ENCODE measurements at regions not wholly inside any gene's neighbourhood (a gene's known extent, or its start where the extent isn't known, plus 50 kb on each side); places are given as distances from the start of the nearest gene placed in this dataset.

DNA sequence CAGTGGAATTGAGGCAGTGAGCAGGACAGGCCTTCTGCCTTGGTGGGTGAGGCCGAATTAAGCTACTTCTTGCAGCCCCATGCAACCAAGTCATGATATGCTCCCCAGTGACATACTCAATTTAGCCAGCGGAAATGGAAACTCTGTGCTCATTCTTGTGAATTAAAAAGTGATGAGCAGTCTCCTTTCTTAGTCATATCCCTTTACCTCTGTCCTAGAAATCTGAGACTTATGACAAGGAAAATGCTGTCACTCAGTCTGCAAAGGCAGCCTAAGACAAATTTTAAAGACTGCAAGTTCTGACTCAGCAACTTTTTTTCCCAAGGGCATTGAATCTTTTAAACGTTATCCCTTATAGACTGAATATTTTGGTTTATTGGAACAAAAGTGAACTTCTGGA is 218.2 kb downstream of the SH3BP4 start:
- DNase-seq: peak; percentile 82

DNA sequence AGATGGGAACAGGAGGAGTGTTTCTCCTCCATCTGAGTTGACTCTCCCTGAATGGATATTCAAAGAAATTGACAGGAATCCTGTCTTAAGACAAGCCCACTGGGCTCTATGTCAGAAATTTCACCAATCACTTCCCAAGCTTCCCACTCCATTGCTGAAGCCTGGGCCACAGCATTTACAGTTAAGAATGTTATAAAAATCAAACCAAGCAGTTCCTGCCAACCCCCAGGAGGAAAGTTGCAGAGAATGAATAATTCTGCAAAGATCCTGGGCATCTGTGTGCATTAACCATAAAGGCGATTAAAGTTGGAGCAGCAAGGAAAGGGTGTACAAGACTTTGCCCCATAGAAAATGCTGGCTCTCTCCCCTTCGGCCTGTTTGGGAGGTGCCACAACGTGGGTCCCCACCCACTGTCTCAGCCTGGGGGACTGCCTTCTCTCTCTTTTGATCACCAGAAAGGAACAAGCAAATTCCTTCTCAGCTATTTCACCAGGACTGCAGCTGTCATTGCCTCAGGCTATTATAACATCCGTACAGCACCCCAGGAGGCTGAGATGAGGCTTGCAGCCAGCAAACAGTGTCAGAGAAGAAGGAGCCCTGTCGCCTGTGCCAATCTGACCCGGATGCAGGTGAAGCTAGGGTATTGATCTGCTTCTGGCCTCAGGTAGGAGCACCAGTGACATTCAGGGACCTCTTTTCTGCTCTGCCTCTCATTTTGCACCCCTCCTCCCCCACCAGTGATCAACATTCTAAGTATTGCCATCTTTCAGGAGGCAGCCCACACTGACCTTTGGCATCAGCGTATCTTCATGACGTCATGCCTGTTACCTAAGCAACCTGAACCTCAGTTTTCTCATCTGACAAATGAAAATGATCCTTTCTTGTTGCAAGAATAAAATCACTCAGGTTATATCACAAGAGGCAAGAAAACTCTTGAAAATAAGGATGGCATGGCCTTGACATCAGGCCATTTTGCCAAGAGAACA is 219.0 kb downstream of the SH3BP4 start:
- DNase-seq: peak; percentile 80

DNA sequence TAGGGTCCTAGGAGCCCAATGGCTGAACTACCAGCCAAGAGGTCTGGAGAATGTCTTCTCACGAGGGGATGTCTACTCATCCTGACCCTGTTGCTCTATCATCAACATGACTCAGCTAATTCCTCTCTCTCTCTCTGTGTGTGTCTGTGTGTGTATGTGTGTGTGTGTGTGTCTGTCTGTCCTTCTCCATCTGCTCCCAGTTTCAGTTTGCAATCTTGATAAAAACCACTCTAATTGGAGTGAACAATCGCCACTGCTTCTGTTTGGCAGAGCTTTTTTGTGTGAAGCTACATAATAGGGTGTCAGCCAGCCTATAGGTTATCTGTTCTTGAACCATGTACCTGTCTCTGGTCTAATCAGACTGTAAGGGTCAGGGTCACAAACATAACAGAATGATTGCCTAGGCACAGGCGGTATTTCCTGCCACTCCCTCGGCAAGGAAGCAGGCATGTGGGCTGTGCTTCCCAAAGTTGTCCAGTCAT is 219.8 kb downstream of the SH3BP4 start:
- peak; percentile 91 for DNase-seq

DNA sequence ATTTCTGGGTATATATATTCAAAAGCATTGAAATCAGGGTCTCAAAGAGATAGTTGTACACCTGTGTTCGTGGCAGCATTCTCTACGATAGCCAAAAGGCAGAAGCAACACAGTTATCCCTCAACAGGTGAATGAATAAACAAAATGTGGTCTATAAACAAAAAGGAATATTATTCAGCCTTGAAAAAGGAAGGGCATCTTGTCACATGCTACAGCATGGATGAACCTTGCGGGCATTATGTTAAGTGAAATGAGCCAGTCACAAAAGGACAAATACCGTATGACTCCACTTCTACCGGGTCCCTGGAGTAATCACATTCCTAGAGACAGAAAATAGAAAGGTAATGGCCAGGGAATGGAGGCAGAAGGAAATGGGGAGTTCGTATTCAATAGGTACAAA is 228.8 kb downstream of the SH3BP4 start:
- DNase-seq: no peak

DNA sequence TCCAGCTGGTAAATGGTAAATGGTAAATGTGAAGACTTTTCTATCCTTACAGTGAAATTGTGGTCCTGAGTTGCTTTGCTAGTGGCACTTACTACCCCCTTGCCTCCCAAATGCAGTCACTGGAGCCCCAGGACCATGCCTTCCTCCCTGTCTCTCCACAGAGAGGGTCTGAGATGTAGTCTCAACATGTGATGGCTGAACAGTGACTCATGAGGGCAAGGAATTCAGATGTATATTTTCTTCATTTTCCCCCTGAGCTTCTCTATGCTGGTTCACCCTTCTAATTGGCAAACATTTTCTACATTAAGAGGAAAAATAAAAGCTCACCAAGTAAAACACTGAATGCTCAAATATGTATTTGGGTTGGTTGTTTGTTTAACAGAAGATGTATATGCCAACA is 232.0 kb downstream of the SH3BP4 start:
- DNase-seq: peak; percentile 43

DNA sequence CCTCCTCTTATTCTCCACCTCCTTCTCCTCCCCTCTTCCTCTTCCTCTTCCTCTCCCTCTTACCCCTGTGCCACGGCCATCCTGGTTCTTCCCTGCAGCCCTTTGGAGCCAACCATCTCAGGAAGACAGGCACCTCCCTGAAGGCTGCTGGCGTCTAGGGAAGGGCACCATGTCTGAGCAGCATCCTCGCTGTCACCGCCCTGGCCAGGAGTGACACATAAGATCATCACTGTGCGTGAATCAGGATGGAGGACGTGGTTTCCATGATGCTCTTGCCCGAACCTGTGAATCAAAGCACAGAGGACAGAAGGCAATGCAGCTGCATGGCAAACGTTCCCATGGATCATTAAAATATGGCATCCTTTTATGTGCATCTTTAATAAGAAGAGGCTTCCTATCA is 236.0 kb downstream of the SH3BP4 start:
- DNase-seq: no peak

DNA sequence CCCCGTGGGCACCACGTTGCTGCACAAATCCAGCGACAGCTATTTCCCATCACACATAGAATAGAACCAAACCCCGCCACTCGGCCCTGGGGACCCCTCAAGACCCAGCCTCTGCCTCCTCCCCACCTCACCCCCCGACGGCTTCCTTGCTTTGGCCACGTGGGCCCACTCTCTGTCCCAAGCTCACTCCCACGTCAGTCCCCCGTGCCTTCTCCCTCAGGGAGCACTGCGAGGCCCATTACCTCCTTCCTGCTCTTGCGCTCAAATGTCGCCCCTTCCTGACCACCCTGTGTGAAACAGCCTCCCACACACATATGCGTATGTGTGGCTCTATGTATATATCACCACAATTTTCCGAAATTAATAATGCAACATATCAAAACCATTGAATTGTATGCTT is 239.7 kb downstream of the SH3BP4 start:
- DNase-seq: no peak

DNA sequence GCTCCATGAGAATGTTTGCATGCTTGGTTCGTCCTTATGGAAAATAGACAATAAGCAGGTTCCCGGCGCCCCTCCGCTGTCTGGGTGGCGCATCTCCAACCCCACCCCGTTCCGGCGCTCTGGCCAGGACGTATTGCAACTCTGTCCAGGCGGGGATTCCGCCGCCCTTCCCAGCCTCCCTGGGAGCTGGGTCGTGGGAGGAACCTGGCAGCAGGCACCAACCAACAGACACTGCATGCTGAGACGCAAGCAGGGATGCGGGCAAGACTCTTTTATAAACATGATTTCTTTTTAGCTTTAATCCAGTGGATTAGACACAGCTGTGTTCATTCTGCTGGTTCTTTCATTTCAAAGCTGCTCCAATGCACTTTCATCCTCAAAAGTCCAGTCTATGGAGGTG is 240.2 kb downstream of the SH3BP4 start:
- no peak for DNase-seq

DNA sequence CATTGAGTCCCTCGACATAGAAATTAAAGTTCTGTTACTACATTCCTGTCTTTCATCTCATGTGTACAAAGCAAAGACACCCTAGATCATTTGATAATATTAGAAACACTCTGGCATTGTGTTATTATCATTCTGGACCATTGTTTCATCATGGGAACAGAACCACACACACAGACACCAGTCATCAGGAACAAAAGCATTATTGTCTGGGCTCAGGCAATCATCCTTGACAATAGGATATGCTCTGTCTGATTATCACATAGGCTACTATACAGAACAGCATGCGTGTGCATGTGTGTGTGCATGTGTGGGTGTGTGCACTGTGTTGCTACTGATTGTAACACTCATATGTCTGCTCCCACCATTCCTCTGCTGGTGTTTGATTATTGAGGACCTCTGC is 242.5 kb downstream of the SH3BP4 start:
- DNase-seq: no peak

DNA sequence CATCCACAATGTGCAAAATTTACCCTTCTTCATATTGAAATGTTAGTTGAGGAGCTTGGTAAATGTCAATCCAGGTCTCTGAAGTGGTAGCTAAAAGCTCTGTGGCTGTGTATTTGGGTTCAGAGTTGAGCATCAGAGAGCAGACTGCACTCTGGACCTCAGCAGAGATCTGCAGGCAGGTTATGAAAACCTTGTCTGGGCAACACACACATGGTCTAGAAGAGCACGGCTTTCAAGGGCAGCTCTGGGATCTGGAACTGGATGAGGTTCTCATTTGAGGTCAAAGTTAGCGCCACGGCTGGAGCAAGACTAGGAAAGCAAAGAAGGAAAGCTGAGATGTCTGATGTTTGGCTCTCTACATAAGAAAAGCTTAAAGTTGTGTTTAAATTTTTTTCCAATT is 243.0 kb downstream of the SH3BP4 start:
- DNase-seq: no peak

DNA sequence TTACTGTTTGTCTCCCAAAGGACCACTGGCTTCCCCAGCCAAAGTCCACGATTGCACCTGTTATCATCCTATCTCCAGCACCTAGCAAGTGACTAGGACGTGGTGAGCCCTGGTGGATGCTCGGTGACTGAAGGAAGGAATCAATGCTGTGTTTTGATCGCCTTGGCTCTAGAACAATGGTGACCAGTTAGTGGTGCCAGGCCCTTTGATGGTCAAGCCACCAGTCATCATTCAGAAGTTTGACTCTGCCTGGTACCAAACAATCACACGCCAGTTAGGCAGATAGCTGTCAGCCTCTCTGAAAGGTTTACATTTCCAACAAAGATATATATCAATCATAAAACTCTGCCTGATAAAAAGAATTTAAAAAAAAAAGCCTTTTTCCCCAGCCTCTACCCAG is 244.1 kb downstream of the SH3BP4 start:
- DNase-seq: no peak

DNA sequence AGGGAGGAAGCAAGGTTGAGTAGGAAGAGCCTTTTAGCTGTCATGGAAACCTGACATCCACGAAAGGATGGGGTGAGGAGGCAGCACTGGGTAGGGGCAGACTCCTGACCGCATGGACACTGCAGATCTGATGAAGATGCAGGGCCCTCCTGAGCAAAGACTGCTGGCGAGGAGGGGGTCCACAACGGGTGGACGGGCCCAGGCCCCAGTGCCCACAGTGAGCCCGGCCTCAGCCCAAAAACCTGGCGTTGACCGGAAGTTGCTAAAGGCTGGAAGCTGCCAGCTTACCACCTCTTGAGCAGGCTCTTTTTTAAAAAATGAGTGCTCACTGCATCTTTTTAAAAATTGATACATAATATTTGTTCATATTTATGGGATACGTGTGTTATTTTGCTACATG is 247.3 kb downstream of the SH3BP4 start:
- no peak for DNase-seq

DNA sequence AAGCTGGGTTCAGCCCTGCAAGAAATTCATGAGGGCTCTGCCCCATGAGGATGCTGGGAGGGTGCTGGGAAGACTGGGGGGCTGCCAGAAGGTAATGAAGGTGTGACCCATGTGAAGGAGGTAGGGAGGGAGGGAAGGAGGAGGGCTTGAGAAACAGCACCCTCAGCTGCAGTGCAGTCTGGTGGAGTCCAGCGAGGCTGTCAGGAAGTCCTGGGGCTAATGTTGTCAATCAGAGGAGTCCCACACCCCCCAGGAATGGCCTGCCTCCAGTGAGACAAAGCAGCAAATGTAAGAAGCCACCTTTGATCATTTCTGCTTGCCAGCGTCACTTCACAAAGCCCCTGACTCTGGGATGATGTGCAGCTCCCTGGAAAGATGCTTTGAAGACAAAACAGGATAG is 248.4 kb downstream of the SH3BP4 start:
- DNase-seq: no peak

DNA sequence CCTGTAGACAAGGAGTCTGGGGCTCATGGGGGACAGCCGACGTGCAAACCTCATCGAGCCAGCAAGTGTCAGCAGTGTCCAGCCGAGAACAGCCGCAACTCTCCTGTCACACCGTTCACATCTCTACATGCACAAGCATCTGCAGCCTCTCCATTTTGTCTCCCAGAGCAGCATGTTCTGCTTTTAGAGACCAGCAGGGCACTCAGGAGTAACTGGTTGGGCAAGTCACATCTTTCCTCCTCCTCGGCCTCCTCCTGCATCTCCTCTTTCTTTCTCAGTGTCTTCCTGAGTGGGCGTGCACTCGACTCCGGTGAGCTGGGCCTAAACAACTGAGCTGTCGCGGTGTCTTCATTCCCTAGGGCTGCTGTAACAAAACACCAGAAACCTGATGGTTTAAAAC is 249.9 kb downstream of the SH3BP4 start:
- DNase-seq: no peak

DNA sequence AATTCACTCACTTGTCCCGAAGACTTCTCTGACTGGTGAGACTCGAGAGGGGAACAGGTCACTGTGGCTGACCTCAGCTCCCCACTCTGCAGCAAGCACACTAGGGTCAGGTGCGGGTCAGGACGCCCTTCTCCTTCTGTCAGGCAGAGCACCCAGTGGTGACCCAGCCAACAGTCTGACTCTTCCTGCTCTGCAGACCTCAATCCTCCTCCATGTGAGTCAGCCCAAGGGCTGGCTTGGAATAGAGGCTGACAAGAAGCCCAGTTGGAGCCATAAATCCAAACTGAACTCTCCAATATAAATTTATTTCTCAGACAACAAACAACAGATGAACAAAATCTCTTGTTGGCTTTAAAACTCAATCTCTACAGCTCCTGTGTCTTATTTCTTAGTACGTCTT is 253.1 kb downstream of the SH3BP4 start:
- DNase-seq: peak; percentile 15

DNA sequence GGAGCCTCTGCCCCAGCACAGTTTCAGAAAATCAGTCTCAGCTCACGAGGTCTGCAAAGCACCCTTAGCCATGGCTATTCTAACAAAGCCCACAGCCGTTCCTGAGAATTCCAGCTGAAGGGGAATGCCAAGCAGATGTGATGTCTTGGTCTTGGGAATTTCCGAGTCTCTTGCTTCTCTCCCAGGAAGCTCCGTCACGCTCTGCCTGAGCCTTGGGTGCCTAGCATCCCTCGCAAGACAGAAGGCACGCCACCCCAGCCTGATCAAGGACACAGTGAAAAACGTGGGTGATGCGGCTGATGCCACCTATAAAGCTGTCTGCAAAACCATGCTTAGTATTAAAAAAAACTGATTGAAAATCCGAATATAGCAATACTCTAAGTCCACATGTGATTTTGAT is 254.6 kb downstream of the SH3BP4 start:
- peak; percentile 20 for DNase-seq

DNA sequence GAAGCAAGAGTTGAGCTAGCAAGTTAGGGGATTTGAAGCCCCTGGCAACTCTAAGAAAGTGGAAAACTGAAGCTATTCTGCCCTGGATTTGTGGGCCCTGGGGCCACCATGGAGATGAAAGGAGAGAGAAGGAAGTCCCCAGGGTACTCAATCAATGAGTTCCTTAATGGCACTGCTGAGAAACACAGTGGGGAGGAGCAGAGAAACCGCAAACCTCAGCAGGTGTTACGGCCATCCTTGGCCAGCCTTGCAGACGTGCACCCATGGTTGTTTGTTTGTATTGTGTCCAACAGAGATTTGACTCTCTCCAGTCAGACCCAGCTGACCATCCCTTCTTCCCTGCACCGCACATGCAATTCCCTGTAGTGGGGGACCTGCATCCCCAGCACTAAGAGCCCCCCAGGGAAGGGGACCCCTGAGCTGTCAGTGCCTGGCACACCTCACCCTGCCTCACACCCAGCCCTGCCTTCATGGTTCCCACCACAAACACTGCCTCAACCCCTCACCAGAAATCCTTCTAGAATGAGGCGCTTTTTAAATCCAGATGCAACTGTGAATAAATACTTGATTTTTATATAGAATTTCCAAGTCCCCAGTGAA is 255.3 kb downstream of the SH3BP4 start:
- DNase-seq: no peak

DNA sequence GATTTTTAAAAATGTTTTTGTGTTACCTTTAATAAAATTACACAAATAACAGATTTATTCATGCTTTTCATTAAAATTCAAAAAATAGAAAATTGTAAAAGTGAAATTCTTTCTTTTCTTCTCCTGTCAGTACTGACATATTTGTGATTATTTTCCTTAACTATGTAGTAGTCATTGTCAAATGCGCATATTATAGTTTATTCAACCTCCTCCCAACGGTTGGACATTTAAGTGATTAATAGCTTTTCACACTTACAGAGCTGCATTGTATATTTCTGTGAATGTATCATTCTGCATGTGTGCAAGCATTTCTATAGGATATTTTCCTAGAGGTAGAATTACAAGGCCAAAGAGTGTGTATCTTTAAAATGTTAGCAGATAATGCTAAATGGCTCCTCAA is 259.2 kb downstream of the SH3BP4 start:
- no peak for DNase-seq

DNA sequence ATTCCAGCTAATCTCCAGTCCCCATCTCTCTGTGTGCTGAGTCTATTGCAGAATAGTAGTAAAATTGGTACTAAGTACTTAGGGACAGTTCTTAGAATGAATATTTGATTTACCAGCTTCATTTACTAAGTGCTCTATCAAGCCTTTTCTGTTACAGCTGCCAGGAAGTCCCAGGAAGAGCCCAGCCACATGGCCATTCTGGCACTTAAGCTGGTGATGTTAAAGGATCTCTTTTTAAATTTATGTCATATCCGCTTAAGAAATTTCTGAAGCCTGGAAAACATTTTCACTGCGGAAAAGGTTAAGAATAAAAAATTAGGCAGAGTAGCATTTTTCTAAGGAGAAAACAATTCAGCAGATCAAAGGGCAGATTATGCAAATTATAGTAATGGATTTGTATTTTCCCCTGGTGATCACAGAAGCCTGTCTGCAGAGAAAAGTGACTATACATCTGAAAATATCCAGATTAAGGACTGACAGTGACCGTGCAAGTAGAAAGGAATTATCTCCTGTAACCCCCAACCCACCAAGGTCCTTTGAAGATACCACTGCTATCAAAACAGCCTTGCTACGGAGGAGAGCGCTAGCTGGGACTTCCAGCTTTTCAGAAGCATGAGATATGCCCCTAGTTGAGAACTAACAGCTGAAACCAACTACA is 260.8 kb downstream of the SH3BP4 start:
- no peak for DNase-seq

DNA sequence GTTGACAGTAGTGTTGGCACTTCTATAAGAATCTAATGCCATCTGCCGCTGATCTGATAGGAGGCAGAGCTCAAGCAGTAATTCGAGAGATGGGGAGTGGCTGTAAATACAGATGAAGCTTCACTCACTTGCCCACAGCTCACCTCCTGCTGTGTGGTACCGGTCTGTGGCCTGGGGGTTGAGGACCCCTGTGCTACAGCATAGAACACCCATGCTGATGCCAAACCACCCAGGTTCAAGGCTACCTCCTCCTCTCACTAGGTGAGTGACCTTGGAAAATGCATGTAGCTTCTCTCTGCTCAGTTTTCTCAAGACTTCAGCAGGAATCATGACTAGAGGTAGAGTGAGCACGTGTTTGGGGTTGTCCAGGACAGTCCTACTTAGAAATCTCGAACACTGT is 263.4 kb downstream of the SH3BP4 start:
- no peak for DNase-seq

DNA sequence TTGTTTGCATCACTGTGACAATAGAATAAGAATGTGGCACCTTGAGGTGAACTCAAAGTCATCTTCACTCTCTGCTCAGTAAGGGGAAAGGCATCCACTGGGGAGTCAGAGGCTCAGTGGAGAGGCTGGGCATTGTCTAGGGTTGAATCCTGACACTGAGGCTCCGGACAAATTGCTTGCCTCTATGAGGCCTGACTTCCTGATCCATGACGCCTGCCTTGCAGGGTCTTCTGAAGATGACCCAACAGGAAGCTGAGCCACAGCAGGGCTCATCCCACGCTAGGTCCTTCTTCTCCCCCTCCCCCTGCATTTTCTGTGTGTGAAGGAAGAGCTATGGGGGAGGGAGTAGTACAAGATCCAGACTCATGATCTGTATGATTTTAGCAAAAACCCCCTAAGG is 265.1 kb downstream of the SH3BP4 start:
- peak; percentile 60 for DNase-seq

DNA sequence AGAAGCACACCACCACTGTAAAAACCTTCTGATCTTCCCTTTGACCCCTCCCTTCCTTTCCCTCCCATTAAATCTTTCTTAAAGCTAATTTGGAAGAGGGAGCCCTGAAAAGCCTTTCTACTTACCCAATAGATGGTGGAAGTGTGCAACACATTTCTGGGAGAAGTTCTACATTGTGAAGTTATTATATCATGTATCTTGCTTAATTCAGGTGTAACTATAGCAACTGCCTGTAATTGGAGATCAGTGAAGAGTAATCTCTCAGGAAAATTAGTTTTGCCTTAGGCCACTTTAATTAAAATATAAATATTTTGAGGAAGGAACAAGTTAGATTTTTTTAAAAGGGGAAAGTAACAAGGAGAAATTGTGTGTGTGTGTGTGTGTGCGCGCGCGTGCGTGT is 266.0 kb downstream of the SH3BP4 start:
- peak; percentile 64 for DNase-seq

DNA sequence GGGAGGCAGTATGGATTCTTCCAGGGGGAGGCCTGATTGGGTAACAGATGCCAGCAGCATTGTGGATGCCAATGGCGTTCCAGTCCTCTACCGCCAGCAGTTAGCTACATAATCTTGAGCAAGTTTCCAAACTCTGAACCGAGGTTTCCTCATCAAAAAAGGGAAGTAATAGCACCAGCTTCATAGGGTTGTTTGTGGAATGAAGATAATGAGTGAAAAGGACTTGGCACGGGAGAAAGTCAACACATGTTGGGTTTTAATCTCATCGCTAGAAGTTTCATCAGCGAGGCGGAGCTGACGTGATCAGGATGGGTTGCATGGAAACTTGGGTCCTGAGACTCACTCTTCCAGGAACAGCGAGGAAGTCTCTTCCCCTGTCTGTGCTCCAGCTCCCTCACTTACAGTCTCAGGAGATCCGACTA is 266.7 kb downstream of the SH3BP4 start:
- DNase-seq: no peak

DNA sequence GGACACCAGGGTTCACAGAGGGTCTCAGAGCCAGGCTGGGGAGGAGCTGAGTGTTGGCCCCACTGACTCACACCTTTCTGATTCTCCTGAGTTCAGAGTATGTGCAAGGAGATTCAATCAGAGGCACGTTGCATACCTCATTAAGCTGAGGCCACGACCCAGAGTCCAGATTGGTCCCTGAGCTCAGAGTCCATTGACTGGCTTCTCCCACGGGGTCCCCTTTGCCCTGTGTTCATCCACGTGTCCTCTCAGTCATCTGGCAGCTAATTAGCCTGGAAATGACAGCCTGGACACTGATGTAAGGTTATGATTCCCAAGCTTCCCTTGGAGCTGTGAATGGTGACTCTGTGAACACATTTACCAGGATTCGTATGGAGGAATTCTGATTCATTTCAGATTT is 267.2 kb downstream of the SH3BP4 start:
- DNase-seq: no peak

All from fibroblast of skin of abdomen (primary cell).